WI38 (cell line): ENCODE measurements at regions not wholly inside any gene's neighbourhood (a gene's known extent, or its start where the extent isn't known, plus 50 kb on each side); places are given as distances from the start of the nearest gene placed in this dataset.

Experiments used
- H3K4me3 ChIP-seq: 2 replicates; pipeline ENCODE4 v1.5.1; 2011; ENCODE audit warnings: low read depth, mild to moderate bottlenecking, control low read depth, low read length
- CTCF ChIP-seq: IDR thresholded peaks from 2 replicates; pipeline ENCODE4 v1.5.1; 2012; ENCODE audit warnings: low read depth, mild to moderate bottlenecking, control low read depth, low read length

GRCh38 chr13:44278166-44278565 is 95.5 kb upstream of the SERP2 start:
- no peak for TF ChIP-seq CTCF
- no peak overlapping the region for H3K4me3 ChIP-seq

- TF ChIP-seq CTCF = no peak
- H3K4me3 ChIP-seq = no peak overlapping the region
Observed at GRCh38 chr13:44280456-44280855, 93.2 kb upstream of the SERP2 start.

GRCh38 chr13:44281252-44282000 is 92.2 kb upstream of the SERP2 start:
- no peak for TF ChIP-seq CTCF
- H3K4me3 ChIP-seq = no peak overlapping the region

- no peak overlapping the region for H3K4me3 ChIP-seq
- no peak for TF ChIP-seq CTCF
Observed at GRCh38 chr13:44283600-44283999, 90.0 kb upstream of the SERP2 start.

- TF ChIP-seq CTCF = no peak
- no peak overlapping the region for H3K4me3 ChIP-seq
Observed at GRCh38 chr13:44287958-44288357, 85.7 kb upstream of the SERP2 start.

GRCh38 chr13:44292545-44292944 is 81.1 kb upstream of the SERP2 start:
- no peak overlapping the region for H3K4me3 ChIP-seq
- no peak for TF ChIP-seq CTCF

GRCh38 chr13:44293374-44293773 is 80.2 kb upstream of the SERP2 start:
- no peak for TF ChIP-seq CTCF
- no peak overlapping the region; the same call in 1 of the 2 replicates for H3K4me3 ChIP-seq
